EL (cell line): ENCODE measurements at regions not wholly inside any gene's neighbourhood (a gene's known extent, or its start where the extent isn't known, plus 50 kb on each side); places are given as distances from the start of the nearest gene placed in this dataset.
A peak's percentile ranks its signal among the peaks of the same experiment; 100 is the strongest.
"Not testable (repeated sequence)": the region's sequence is repeated elsewhere in the genome, so short reads cannot be mapped to it uniquely, and the experiment has no call there.

ENCODE experiments used
- DNase-seq: peaks from one replicate; pipeline ENCODE4 v3.0.0-alpha.2; 2016

DNA sequence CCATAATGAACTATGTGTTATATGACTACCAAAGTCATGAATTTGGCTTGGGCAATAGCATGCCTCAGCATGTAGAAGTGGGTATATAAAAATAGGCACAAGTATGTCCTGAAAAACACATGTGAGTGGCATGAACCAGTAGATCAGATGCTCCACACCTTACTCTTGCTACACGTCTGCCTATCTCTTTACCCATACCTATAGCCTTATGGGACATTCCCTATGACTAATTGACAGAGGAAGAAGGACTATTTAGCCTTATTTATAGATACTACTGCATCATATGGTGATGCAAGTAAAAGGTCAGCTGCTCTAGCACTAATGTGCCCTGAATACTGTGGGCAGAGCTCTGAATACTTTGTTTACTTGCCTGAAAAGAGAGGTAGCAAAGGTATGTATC lies 81.0 kb upstream of the ZPLD1 start:
- DNase-seq = no peak

DNA sequence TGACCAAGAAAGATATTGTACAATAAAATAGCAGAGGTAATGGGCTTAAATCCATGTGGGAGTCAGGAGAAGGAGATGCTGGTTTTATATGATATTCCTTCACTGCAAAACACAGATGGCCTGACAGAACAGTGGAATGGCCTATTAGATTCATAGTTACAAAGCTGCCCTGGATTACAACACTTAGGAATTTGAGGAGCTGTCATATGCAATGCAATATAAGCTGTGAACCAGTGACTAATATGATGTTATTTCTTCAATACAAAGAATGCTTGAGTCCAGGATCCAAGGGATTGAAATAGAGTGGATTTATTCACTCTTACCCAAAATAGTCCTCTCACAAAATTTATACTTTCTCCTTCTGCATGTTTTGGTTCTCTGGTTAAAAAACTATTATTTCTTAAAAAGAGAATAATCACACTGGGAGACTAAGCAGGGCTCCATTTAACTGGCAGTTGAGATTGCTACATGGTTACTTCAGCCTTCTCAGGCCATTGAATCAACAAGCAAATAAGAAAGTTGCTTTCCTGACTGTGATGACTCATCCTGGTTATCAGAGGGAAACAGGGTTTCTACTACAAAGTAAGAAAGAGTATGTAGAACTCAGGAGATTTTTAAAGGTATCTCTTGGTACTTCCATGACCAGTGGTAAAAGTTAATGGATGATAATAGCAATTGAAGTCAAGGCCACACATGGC lies 79.8 kb upstream of the ZPLD1 start:
- DNase-seq = peak; percentile 1

DNA sequence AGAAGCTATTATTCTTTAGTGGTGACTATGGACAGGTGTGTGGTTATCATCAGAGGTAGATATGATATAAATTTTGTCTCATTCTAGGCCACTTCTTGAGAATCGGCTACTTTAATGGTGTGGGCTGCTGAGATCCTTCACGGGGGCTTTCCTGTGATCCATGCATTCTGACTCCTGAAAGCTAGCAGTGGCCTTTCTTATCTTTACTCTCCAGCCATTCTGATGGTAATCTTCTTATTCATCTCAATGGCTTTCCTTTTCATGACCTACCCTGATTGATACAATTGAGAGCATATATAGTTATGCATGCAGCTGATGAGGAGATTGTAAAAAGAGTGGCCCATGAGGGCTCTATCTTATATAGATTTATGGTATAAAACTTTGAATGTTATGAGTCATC lies 78.3 kb upstream of the ZPLD1 start:
- DNase-seq = no peak

DNA sequence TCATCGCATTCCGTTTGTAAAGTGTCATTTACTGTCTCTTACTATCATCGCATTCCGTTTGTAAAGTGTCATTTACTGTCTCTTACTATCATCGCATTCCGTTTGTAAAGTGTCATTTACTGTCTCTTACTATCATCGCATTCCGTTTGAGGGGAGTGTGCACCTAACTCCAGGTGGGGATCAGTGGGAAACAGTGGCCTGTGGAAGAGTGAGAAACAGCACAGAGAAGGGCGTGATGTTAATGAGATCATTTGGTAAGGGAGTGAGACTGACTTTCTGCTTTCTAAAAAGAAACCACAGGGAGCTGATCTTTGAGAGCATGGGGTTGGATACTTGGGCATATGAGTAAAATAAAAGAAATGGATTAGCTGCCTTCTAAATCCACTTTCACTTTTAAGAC lies 77.5 kb upstream of the ZPLD1 start:
- DNase-seq = not testable (repeated sequence)

DNA sequence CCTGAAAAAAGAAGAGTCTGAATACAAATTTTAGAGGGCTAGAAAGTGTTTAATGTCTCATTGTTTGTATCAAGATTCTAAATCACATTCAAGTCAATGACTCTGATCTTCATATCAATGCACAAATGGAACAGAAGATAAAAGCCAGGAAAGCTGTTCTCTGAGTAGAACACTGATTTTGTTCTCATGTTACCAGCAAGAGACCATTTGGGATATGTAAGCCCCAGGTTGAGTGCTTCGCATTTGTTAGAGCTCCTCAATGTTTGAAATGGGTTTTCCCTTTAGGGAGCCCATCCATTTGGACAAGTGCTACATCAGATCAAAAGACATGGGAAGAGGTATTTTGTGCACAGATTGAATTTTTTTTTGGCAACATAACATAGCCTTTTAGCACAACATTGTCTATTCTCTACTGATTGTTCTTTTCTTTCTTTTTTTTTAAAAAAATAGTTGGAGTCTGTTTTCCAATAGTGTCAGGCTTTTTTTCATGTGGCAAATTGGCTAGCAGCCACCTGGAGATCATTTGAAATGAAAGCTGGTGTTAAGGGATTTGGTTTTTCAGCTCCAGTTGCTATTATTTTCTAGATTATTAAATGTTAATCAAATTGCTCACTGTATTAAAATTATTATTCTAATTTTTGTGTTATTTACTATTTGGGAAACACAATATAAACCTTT lies 74.5 kb upstream of the ZPLD1 start:
- no peak for DNase-seq

DNA sequence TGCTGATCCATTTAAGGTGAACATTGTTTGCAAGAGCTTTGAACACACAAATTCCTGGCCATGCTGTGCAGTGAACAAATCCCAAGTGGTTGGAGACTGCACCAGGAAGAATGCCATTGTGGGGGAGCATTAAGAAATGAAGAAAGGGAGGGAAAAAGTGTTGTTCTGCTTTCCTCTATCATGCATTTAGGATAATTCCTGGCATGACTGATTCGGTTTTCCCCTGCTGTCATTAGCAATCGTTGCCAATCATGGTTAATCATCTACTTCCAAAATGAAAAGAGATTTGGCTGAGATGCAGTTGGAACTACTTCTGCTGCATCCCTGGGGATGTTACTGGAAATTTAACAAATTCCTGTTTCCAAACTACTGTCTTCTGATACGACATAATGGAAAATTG lies 73.7 kb upstream of the ZPLD1 start:
- no peak for DNase-seq

DNA sequence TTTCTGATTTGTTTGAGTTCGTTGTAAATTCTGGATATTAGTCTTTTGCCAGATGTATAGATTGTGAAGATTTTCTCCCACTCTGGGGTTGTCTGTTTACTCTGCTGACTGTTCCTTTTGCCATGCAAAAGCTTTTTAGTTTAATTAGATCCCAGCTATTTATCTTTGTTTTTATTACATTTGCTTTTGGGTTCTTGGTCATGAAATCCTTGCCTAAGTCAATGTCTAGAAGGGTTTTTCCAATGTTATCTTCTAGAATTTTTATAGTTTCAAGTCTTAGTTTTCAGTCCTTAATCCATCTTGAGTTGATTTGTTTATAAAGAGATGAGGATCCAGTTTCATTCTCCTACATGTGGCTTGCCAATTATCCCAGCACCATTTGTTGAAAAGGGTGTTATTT lies 68.7 kb upstream of the ZPLD1 start:
- not testable (repeated sequence) for DNase-seq

DNA sequence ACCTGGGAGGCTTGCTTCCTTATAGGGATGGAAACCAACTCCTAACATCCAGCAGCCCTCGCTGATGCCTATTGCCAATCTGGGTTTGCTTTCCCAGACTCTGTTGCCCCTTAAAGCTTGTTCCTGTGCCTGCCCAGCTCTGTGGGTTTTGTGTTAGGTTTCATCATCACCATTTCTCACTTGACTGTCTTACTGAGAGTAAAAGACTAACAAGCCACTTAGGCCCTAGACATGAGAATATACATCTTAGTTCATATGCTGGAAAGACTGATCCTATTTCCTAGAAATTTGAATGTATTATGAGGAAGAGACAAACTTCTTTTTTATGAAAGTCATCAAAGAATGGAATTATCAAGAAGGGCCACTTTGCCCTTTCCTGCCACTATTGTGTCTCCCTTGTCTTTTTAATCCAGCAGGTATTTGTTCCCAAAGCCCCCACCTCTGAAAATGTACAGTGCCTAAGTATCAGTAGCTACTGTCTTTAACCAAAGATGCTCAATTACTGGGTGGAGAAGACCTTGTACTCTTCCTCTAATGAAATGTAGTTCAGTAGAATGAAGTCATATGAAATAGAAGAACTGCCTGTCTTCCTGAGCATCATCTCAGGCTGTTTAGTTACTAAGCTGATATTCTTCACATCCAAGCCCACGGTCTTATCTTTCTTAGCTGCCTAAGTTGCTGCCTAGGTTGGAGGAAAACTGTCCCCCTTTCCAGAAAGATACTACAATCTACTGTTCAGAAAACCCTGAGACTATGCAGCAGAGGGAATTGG lies 59.8 kb upstream of the ZPLD1 start:
- no peak for DNase-seq

DNA sequence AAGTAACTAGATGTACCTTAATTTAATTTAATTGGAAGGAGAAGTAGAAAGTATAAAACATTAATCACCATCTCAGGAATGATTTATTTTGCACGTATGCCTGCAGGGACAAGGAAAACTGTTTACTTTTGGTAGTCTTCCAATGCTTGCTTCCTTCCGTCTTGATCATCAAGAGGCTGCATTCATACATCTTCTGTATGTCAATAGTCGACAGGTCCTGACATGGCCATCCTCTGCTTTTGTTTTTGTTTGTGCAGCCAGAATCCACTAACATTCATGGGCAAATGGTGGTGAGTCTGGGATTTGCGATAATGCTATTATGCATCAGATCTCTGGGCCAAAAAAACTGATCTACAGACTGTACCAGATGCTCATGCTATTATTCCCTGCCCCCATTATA lies 56.6 kb upstream of the ZPLD1 start:
- no peak for DNase-seq

DNA sequence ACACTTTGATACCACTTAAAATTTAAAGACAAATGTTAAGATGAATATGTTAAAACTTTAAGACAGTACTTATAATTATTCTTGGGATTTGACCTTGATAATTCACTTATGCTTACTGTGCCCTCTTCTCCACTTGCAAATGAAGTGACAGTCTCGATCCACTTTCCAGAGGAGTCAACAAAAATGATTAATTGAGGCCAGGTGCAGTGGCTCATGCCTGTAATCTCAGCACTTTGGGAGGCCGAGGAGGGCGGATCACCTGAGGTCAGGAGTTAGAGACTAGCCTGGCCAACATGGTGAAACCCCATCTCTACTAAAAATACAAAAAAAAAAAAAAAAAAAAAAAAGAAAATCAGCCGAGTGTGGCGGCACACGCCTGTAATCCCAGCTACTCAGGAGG lies 52.6 kb upstream of the ZPLD1 start:
- not testable (repeated sequence) for DNase-seq
